ENCODE measurements at regions not wholly inside any gene's neighbourhood (a gene's known extent, or its start where the extent isn't known, plus 50 kb on each side); places are given as distances from the start of the nearest gene placed in this dataset.

DNA sequence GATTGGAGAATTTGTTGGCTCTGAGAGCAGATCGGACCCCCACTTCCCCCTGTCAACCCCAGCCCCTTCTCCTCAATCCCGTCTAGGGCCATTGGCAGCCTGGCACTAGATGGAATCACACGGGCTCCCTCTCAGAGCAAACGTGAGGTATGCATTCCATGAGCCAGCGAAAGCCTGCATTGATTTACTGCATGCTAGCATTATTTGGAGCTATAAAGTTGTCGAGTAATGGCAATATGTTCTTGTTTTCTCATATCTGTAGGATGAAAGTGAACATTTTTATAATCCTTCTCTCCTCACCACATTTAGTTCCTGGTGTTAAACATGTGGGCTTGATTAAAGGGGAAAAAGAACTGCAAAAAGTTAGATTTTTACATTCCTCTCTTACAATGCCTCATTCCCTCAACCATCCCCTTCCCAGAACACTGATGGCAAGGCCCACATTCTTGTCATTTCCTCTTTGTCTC is 159.2 kb downstream of the SPRY1 start:
- peak; percentile 50 for ATAC-seq
- intact Hi-C loops (cut with DNase I), result no loop called here

GRCh38 chr4:123556526-123556925 is 159.9 kb downstream of the SPRY1 start:
- H3K27ac ChIP-seq, result peak overlapping the region; percentile 78
- intact Hi-C loops (cut with DNase I), result no loop called here
- no peaks in the 10 kb centered on the region for H3K27me3 ChIP-seq
- no peaks in the 10 kb centered on the region for H3K9me3 ChIP-seq
- H3K36me3 ChIP-seq, result no peaks in the 10 kb centered on the region
- TF ChIP-seq, protein P1, sequence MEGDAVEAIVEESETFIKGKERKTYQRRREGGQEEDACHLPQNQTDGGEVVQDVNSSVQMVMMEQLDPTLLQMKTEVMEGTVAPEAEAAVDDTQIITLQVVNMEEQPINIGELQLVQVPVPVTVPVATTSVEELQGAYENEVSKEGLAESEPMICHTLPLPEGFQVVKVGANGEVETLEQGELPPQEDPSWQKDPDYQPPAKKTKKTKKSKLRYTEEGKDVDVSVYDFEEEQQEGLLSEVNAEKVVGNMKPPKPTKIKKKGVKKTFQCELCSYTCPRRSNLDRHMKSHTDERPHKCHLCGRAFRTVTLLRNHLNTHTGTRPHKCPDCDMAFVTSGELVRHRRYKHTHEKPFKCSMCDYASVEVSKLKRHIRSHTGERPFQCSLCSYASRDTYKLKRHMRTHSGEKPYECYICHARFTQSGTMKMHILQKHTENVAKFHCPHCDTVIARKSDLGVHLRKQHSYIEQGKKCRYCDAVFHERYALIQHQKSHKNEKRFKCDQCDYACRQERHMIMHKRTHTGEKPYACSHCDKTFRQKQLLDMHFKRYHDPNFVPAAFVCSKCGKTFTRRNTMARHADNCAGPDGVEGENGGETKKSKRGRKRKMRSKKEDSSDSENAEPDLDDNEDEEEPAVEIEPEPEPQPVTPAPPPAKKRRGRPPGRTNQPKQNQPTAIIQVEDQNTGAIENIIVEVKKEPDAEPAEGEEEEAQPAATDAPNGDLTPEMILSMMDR (IDR thresholded peaks at IDR 0.05), result no peak
- ATAC-seq (peak; percentile 7), DNase-seq (no peak)
- peaks cover 27% of the 10 kb centered on the region for H3K4me1 ChIP-seq
- H3K4me3 ChIP-seq, result no peak overlapping the region

More for the DNA sequence above, 159.2 kb downstream of the SPRY1 start:
- TF ChIP-seq, protein P1 (IDR thresholded peaks at IDR 0.05), result no peak
- Histone ChIP-seq H3K27ac (peak overlapping the region; percentile 78), H3K9me3 (no peaks in the 10 kb centered on the region), H3K36me3 (no peaks in the 10 kb centered on the region), H3K27me3 (no peaks in the 10 kb centered on the region), H3K4me3 (no peak overlapping the region), H3K4me1 (peaks cover 27% of the 10 kb centered on the region)
- DNase-seq, result no peak

GRCh38 chr4:123557857-123558536 is 161.4 kb downstream of the SPRY1 start:
- peaks cover 27% of the 10 kb centered on the region for H3K4me1 ChIP-seq
- H3K9me3 ChIP-seq, result no peaks in the 10 kb centered on the region
- H3K4me3 ChIP-seq, result no peak overlapping the region
- no peak overlapping the region for H3K27ac ChIP-seq
- no peak for DNase-seq
- intact Hi-C loops (cut with DNase I), result no loop called here
- TF ChIP-seq, protein P1 (IDR thresholded peaks at IDR 0.05), result no peak
- ATAC-seq, result no peak
- no peaks in the 10 kb centered on the region for H3K36me3 ChIP-seq
- H3K27me3 ChIP-seq, result no peaks in the 10 kb centered on the region

GRCh38 chr4:123558865-123559264 is 162.3 kb downstream of the SPRY1 start:
- intact Hi-C loops (cut with DNase I), result no loop called here
- Histone ChIP-seq H3K9me3 (no peaks in the 10 kb centered on the region), H3K27me3 (no peaks in the 10 kb centered on the region)

GRCh38 chr4:123559955-123560871 is 163.6 kb downstream of the SPRY1 start:
- Histone ChIP-seq H3K4me3 (no peak overlapping the region), H3K9me3 (no peaks in the 10 kb centered on the region), H3K27ac (no peak overlapping the region), H3K27me3 (no peaks in the 10 kb centered on the region), H3K36me3 (no peaks in the 10 kb centered on the region), H3K4me1 (peaks cover 15% of the 10 kb centered on the region)
- intact Hi-C loops (cut with DNase I), result no loop called here
- DNase-seq (no peak), ATAC-seq (no peak)
- TF ChIP-seq, protein P1 (IDR thresholded peaks at IDR 0.05), result no peak

More at GRCh38 chr4:123558865-123559264, 162.3 kb downstream of the SPRY1 start:
- TF ChIP-seq, protein P1 (IDR thresholded peaks at IDR 0.05), result no peak
- Histone ChIP-seq H3K4me1 (peaks cover 27% of the 10 kb centered on the region), H3K27ac (no peak overlapping the region), H3K36me3 (no peaks in the 10 kb centered on the region), H3K4me3 (no peak overlapping the region)
- DNase-seq, result no peak
- no peak for ATAC-seq
